ENCODE measurements at regions not wholly inside any gene's neighbourhood (a gene's known extent, or its start where the extent isn't known, plus 50 kb on each side); places are given as distances from the start of the nearest gene placed in this dataset.

GRCh38 chr4:160563552-160564282 lies 1460.8 kb downstream of the RAPGEF2 start:
- no peak for TF ChIP-seq CTCF (IDR thresholded peaks at IDR 0.05)
- no peak for TF ChIP-seq REST (IDR thresholded peaks at IDR 0.05; ENCODE audit: insufficient read depth in 1 of 2, low read depth in 2 of 2, low read length in 1 of 2)

Data from Panc1 (cell line).